ENCODE measurements at regions not wholly inside any gene's neighbourhood (a gene's known extent, or its start where the extent isn't known, plus 50 kb on each side); places are given as distances from the start of the nearest gene placed in this dataset.
A peak's percentile ranks its signal among the peaks of the same experiment; 100 is the strongest.

GRCh38 chr6:113202852-113203714 is 654.1 kb upstream of the MARCKS start:
- no peak overlapping the region for H3K4me3 Mint-ChIP-seq
- no peaks in the 10 kb centered on the region for H3K9me3 Mint-ChIP-seq
- peaks cover 6% of the 10 kb centered on the region for H3K27me3 Mint-ChIP-seq (ENCODE audit: low read depth, poor library complexity)
- no peaks in the 10 kb centered on the region for H3K36me3 Mint-ChIP-seq (ENCODE audit: low read depth)
- no peak overlapping the region for H3K27ac Mint-ChIP-seq
- DNase-seq, result no peak
- H3K4me1 Mint-ChIP-seq, result peaks cover 33% of the 10 kb centered on the region
- TF ChIP-seq, protein P1, sequence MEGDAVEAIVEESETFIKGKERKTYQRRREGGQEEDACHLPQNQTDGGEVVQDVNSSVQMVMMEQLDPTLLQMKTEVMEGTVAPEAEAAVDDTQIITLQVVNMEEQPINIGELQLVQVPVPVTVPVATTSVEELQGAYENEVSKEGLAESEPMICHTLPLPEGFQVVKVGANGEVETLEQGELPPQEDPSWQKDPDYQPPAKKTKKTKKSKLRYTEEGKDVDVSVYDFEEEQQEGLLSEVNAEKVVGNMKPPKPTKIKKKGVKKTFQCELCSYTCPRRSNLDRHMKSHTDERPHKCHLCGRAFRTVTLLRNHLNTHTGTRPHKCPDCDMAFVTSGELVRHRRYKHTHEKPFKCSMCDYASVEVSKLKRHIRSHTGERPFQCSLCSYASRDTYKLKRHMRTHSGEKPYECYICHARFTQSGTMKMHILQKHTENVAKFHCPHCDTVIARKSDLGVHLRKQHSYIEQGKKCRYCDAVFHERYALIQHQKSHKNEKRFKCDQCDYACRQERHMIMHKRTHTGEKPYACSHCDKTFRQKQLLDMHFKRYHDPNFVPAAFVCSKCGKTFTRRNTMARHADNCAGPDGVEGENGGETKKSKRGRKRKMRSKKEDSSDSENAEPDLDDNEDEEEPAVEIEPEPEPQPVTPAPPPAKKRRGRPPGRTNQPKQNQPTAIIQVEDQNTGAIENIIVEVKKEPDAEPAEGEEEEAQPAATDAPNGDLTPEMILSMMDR (IDR thresholded peaks at IDR 0.05), result no peak

DNA sequence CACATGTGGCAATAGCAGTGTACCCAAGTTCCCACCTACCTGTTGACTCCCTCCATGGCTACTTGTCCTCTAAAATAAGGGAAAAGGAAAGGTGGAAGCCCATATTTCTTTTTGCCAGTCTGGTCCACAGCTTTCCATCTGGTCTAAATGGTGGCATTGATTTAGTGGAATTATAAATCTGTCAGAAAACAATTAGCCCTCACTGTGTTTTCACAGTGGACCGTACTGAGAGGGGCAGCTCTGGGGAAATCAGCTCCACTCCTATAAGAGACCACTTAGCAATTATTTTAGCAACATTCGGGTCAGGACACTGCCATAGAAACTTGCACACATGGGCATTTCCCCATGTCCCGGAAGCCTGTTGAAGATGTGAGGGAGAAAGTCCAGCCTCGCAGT is 653.4 kb upstream of the MARCKS start:
- Mint-ChIP-seq H3K27me3 (ENCODE audit: low read depth, poor library complexity) (peaks cover 7% of the 10 kb centered on the region), H3K27ac (peak overlapping the region; percentile 36), H3K9me3 (no peaks in the 10 kb centered on the region), H3K4me1 (peaks cover 33% of the 10 kb centered on the region), H3K36me3 (ENCODE audit: low read depth) (no peaks in the 10 kb centered on the region), H3K4me3 (no peak overlapping the region)
- TF ChIP-seq, protein P1 (IDR thresholded peaks at IDR 0.05), result no peak
- DNase-seq, result no peak

GRCh38 chr6:113205553-113205952 is 651.6 kb upstream of the MARCKS start:
- Mint-ChIP-seq H3K27ac (no peak overlapping the region), H3K36me3 (ENCODE audit: low read depth) (no peaks in the 10 kb centered on the region), H3K9me3 (no peaks in the 10 kb centered on the region), H3K4me3 (no peak overlapping the region), H3K27me3 (ENCODE audit: low read depth, poor library complexity) (peaks cover 7% of the 10 kb centered on the region), H3K4me1 (peaks cover 25% of the 10 kb centered on the region)
- no peak for DNase-seq
- TF ChIP-seq, protein P1 (IDR thresholded peaks at IDR 0.05), result no peak

DNA sequence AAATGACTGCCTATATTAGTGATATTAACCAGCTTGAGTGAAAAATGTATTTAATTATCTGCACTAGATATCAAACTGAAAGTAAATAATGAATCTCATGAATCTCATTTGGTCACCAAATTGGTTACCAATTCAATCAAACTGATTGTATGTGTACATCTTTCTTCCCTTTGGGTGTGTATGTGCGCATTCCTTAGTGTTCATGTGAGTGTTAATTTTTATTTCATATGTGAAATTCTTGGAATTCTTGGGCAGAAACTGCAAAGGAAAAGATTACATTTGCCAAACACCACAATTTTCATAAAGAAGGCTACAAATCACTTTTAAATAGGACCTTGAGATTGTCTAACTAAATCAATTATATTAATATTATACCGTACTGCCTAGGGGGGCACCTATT is 648.4 kb upstream of the MARCKS start:
- no peak overlapping the region for H3K4me3 Mint-ChIP-seq
- H3K4me1 Mint-ChIP-seq, result peaks cover 8% of the 10 kb centered on the region
- no peaks in the 10 kb centered on the region for H3K9me3 Mint-ChIP-seq
- H3K36me3 Mint-ChIP-seq (ENCODE audit: low read depth), result no peaks in the 10 kb centered on the region
- no peak for DNase-seq
- peaks cover 7% of the 10 kb centered on the region for H3K27me3 Mint-ChIP-seq (ENCODE audit: low read depth, poor library complexity)
- TF ChIP-seq, protein P1 (IDR thresholded peaks at IDR 0.05), result no peak
- H3K27ac Mint-ChIP-seq, result no peak overlapping the region

DNA sequence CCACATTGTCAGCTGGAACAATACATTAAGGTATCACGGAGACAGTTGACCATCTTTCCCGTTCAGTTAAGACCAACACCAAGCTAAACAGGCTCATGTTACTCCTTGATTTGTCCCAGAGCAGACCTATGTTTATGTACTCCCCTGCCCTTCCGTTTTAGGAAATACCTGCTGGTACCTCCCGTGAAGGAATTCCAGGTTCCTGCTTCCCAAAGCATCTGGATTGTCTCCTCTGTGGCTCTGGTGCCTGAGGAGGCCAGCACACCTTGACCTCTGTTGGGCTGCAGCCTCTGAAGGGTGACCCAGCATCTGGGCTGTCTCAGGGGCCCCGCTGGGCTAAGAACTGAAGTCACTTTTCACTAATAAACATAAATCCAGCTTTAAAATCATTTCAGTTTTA is 647.8 kb upstream of the MARCKS start:
- Mint-ChIP-seq H3K4me3 (no peak overlapping the region), H3K36me3 (ENCODE audit: low read depth) (no peaks in the 10 kb centered on the region), H3K9me3 (peaks cover 3% of the 10 kb centered on the region), H3K27ac (no peak overlapping the region), H3K4me1 (peaks cover 3% of the 10 kb centered on the region), H3K27me3 (ENCODE audit: low read depth, poor library complexity) (peaks cover 7% of the 10 kb centered on the region)
- TF ChIP-seq, protein P1 (IDR thresholded peaks at IDR 0.05), result no peak
- DNase-seq, result no peak

DNA sequence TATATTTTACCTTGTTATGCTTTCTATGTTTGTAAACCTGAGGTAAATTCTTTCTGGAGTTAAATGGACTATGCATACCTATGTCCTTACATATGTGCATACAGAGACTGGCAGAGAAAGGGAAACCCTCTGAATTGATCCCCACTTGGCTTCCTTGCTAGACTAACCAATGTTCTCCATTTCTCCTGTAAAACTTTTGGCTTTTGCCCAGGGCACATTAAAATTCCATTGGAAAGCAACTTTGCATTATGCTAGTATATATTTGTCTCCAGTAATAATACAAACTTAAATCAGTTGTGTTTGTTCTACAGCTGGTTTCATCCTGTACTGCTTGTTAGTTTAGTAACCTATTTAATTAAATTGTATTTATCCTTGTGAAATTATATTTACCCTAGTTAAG is 646.0 kb upstream of the MARCKS start:
- Mint-ChIP-seq H3K36me3 (ENCODE audit: low read depth) (no peaks in the 10 kb centered on the region), H3K27ac (no peak overlapping the region), H3K9me3 (peaks cover 5% of the 10 kb centered on the region), H3K27me3 (ENCODE audit: low read depth, poor library complexity) (peaks cover 10% of the 10 kb centered on the region), H3K4me1 (peaks cover 11% of the 10 kb centered on the region), H3K4me3 (no peak overlapping the region)
- no peak for DNase-seq
- TF ChIP-seq, protein P1 (IDR thresholded peaks at IDR 0.05), result no peak

Measured in nephron progenitor cell (in vitro differentiated cells).